Umbilical cord (tissue), 1 donor: ENCODE measurements at regions not wholly inside any gene's neighbourhood (a gene's known extent, or its start where the extent isn't known, plus 50 kb on each side); places are given as distances from the start of the nearest gene placed in this dataset.
"Not testable (repeated sequence)": the region's sequence is repeated elsewhere in the genome, so short reads cannot be mapped to it uniquely, and the experiment has no call there.

Experiments
- DNase-seq: peaks from one replicate; pipeline ENCODE4 v3.0.0-alpha.2; 2015; ENCODE audit warnings: low spot score

- no peak for DNase-seq
Observed at GRCh38 chr5:56686337-56687195, 128.8 kb upstream of the MAP3K1 start.

GRCh38 chr5:56685503-56686217 lies 129.7 kb upstream of the MAP3K1 start:
- no peak for DNase-seq

GRCh38 chr5:56684159-56684558 lies 131.2 kb upstream of the MAP3K1 start:
- DNase-seq, result no peak

- no peak for DNase-seq
Observed at GRCh38 chr5:56683733-56684132, 131.6 kb upstream of the MAP3K1 start.

GRCh38 chr5:56683281-56683680 lies 132.1 kb upstream of the MAP3K1 start:
- DNase-seq, result no peak

GRCh38 chr5:56681346-56681745 lies 134.0 kb upstream of the MAP3K1 start:
- no peak for DNase-seq

GRCh38 chr5:56680731-56681130 lies 134.6 kb upstream of the MAP3K1 start:
- no peak for DNase-seq

- peak; percentile 42 for DNase-seq
Observed at GRCh38 chr5:56677690-56678305, 137.6 kb upstream of the MAP3K1 start.

- DNase-seq, result no peak
Observed at GRCh38 chr5:56676091-56676768, 139.1 kb upstream of the MAP3K1 start.

- no peak for DNase-seq
Observed at GRCh38 chr5:56674441-56674840, 140.9 kb upstream of the MAP3K1 start.

- DNase-seq, result no peak
Observed at GRCh38 chr5:56673171-56673570, 142.2 kb upstream of the MAP3K1 start.

GRCh38 chr5:56671571-56671970 lies 143.8 kb upstream of the MAP3K1 start:
- DNase-seq, result no peak

- DNase-seq, result no peak
Observed at GRCh38 chr5:56670916-56671315, 144.4 kb upstream of the MAP3K1 start.

- peak; percentile 52 for DNase-seq
Observed at GRCh38 chr5:56669534-56670483, 145.5 kb upstream of the MAP3K1 start.

- no peak for DNase-seq
Observed at GRCh38 chr5:56668996-56669395, 146.4 kb upstream of the MAP3K1 start.

GRCh38 chr5:56667692-56668091 lies 147.7 kb upstream of the MAP3K1 start:
- no peak for DNase-seq

- DNase-seq, result no peak
Observed at GRCh38 chr5:56666901-56667300, 148.4 kb upstream of the MAP3K1 start.

GRCh38 chr5:56665117-56665516 lies 150.2 kb upstream of the MAP3K1 start:
- not testable (repeated sequence) for DNase-seq

GRCh38 chr5:56664025-56664424 lies 151.3 kb upstream of the MAP3K1 start:
- DNase-seq, result no peak

GRCh38 chr5:56663523-56663922 lies 151.8 kb upstream of the MAP3K1 start:
- no peak for DNase-seq

GRCh38 chr5:56662893-56663292 lies 152.5 kb upstream of the MAP3K1 start:
- DNase-seq, result no peak
